GM10266 (cell line): ENCODE measurements at regions not wholly inside any gene's neighbourhood (a gene's known extent, or its start where the extent isn't known, plus 50 kb on each side); places are given as distances from the start of the nearest gene placed in this dataset.

Experiments used
- DNase-seq: peaks from one replicate; pipeline ENCODE4 v3.0.0; 2012; ENCODE audit errors: extremely low spot score
- CTCF ChIP-seq: IDR thresholded peaks from 2 replicates; pipeline ENCODE4 v1.5.1; 2012; ENCODE audit warnings: mild to moderate bottlenecking, low read depth; ENCODE audit not compliant: control insufficient read depth, insufficient read depth; ENCODE audit errors: missing control alignments

GRCh38 chr10:124308056-124308645 is 110.6 kb downstream of the OAT start:
- no peak for DNase-seq
- TF ChIP-seq CTCF, result no peak

- DNase-seq, result no peak
- no peak for TF ChIP-seq CTCF
Observed at GRCh38 chr10:124307591-124307990, 111.1 kb downstream of the OAT start.

GRCh38 chr10:124306922-124307371 is 111.8 kb downstream of the OAT start:
- DNase-seq, result no peak
- no peak for TF ChIP-seq CTCF

- no peak for TF ChIP-seq CTCF
- no peak for DNase-seq
Observed at GRCh38 chr10:124306520-124306919, 112.2 kb downstream of the OAT start.

GRCh38 chr10:124305984-124306383 is 112.7 kb downstream of the OAT start:
- TF ChIP-seq CTCF, result no peak
- no peak for DNase-seq

- no peak for TF ChIP-seq CTCF
Observed at GRCh38 chr10:124305131-124305530, 113.6 kb downstream of the OAT start.

GRCh38 chr10:124303662-124304418 is 114.9 kb downstream of the OAT start:
- no peak for DNase-seq
- TF ChIP-seq CTCF, result no peak

More at GRCh38 chr10:124305131-124305530, 113.6 kb downstream of the OAT start:
- DNase-seq, result no peak
